HG03280 (cell line): ENCODE measurements at regions not wholly inside any gene's neighbourhood (a gene's known extent, or its start where the extent isn't known, plus 50 kb on each side); places are given as distances from the start of the nearest gene placed in this dataset.
"Not testable (repeated sequence)": the region's sequence is repeated elsewhere in the genome, so short reads cannot be mapped to it uniquely, and the experiment has no call there.

ENCODE experiments used
- ATAC-seq: cut with Tn5 transposase; IDR thresholded peaks from one replicate; pipeline ENCODE4 v1.9.1; 2021; ENCODE audit warnings: mild to moderate bottlenecking, moderate library complexity; ENCODE audit not compliant: unreplicated experiment

DNA sequence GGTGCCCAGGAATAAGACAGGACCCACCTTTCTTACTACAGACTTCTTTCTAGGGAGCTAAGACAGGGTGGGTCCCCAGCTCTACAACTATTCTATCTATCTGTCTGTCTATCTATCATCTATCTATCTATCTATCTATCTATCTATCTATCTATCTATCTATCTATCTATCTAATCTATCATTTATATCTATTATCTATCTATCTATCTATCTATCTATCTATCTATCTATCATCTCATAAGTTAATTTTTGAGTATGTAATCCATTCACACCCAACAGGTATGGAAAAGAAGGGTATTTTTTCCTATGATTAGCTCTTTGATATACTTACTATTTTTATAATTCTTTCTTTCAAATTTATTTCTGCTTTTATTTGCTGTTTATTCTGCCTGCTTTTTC is 55.9 kb downstream of the BAMBI start:
- ATAC-seq: no peak

- no peak for ATAC-seq
These were observed 56.3 kb downstream of the BAMBI start for GRCh38 chr10:28733647-28734046.

- no peak for ATAC-seq
These were observed 57.8 kb downstream of the BAMBI start for GRCh38 chr10:28734938-28735759.

GRCh38 chr10:28737096-28737495 is 59.8 kb downstream of the BAMBI start:
- ATAC-seq: no peak

GRCh38 chr10:28738200-28738599 is 60.9 kb downstream of the BAMBI start:
- ATAC-seq: no peak

DNA sequence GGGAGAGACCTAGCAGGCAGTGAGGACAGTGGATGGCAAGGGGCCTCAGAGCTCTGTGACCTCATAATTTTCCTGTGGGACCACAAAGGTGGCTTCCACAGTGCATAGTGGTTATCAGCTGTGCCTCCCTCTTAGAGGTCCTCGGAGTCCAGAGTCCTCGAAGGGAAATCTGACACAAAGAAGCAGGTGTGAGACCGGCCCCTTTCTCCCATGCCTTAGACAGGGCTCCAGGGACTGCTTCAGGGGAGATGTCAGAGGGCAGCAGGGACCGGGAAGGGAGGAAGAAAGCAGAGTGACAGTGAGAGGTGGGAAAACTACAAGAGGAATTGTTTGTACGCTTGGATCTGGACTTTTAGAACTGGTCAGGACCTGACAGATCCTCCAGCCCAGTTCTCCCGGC is 66.3 kb downstream of the BAMBI start:
- ATAC-seq: no peak

DNA sequence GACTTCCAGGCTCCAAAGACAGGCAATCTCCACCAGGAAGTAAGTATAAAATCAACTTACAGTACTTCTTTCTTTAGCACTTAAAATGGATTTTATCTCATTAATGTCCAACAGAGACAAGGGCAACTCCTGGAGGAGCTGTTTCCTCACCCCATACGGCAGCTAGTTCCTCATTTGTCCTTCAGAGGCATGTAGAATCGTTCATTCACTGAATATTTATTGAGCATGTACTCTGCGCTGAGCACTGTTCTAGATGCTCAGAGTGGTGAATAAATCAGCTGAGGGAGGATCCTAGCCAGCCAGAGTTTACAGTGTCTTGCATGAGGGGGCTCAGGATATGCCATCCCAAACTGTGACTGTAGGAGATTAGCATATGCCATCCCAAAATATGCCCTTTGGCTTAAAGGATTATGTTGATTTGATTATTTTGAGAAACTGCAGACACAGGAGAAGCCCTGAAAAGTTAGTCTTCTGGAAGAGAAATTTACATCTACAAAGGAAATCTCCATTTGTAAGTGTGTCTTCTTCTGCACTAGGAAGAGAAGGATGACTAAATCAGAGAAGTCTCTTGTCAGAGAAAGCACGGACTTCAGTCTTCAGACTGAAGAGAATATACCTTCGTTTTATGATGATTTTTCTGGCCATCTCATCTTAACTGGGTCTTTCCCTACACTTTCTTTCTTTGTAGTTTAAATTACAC is 66.9 kb downstream of the BAMBI start:
- ATAC-seq: no peak

GRCh38 chr10:28754930-28755718 is 77.8 kb downstream of the BAMBI start:
- ATAC-seq: no peak

- no peak for ATAC-seq
These were observed 83.9 kb downstream of the BAMBI start for GRCh38 chr10:28761084-28761846.

DNA sequence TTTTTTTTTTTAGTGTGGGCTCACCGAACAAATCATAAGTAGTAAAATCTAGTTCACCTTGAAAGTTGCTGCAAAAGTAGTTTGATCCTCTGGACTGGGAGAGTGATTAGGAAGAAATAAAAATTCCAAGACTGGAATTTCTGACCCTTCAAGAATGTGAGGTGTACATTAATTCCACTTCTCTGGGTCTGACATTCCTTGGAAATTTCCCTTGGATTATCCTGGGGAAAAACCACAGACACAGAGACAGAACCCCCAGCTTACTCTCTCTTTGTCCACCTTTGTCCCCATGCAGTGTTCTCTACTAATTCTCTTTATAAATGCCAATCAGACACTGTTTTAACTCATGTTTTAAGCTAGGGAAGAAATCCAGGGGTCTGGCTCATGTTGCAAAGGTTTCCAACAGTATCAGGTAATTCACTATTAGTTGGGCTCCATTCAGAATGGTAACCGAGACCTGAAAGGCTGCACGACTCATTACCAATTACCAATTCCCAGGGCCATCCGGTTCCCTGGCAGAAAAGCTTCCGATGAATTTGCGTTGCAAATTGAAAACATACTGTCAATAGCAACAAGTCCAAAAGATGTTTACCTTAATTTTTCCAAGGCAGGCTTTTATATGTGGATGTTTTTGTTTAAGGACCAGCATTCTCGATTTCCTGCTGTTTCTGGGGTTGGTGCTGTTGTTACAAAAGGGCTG is 86.3 kb downstream of the BAMBI start:
- ATAC-seq: no peak

- no peak for ATAC-seq
These were observed 88.3 kb downstream of the BAMBI start for GRCh38 chr10:28765641-28766040.

- no peak for ATAC-seq
These were observed 90.9 kb downstream of the BAMBI start for GRCh38 chr10:28768227-28768626.

DNA sequence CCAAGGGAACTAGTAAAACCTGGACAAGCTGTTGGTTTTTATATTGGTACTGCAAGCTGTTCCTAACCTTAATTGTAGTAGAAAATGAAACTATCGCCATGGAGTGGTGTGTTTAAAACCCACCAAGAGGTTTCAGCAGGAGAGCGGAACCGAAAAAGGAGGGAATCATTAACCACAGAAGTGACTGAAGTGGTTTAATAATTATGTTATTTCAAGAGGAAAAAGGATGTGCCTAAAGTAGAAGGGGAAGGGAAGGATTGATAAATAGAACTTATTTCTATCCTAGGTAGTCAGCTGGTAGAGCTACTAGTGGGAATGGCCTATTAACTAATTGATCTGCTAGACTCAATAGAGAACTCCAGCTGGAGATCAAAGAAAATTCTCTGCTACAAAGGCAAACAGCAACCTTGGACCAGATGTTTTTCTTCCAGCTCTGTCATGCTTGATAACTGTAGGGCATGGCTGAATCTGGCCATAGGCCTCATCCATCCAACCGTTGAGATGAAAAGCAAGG is 91.8 kb downstream of the BAMBI start:
- ATAC-seq: no peak

GRCh38 chr10:28771580-28772090 is 94.3 kb downstream of the BAMBI start:
- ATAC-seq: not testable (repeated sequence)

GRCh38 chr10:28774051-28774995 is 97.0 kb downstream of the BAMBI start:
- no peak for ATAC-seq

- ATAC-seq: no peak
These were observed 98.5 kb downstream of the BAMBI start for GRCh38 chr10:28775773-28776172.

DNA sequence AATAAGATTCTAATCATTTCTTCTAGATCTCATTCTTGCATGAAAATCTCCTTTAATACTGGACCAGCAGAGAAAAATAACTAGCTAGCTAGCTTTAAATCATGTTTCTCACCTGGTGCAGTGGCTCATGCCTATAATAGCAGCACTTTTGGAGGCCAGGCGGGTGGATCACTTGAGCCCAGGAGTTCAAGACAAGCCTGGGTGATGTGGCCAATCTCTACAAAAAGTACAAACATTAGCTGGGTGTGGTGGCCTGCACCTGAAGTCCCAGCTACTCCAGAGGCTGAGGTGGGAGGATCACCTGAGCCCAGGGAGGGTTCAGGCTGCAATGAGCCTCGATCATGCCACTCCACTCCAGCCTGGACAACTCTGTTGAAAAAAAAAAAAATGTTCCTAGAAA is 99.2 kb downstream of the BAMBI start:
- no peak for ATAC-seq

DNA sequence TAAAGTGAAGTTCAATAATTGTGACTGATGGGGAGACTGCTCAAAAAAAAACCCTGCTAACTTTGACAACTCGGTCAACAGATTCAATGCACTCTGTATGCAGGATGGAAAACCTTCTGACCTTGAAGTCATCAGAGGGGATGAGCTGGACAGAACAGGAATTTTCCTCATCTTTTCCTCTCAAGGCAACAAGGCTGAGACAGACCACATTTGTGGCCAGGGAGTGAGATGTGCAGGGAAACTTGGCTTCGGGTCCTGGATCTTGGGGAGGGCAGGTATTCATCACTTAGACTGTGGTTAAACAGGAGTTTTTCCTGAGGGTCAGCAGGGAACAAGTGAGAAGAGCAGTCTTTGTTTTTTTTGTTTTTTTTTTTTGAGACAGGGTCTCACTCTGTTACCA is 100.6 kb downstream of the BAMBI start:
- no peak for ATAC-seq

- no peak for ATAC-seq
These were observed 101.2 kb downstream of the BAMBI start for GRCh38 chr10:28778524-28778923.
